WTC11 (cell line): ENCODE measurements at regions not wholly inside any gene's neighbourhood (a gene's known extent, or its start where the extent isn't known, plus 50 kb on each side); places are given as distances from the start of the nearest gene placed in this dataset.

Source experiments
- ATAC-seq: fragments of 200-7000 bp; cut with Tn5 transposase; 2 replicates; pipeline ENCODE4 v1.10.0; 2021; ENCODE audit warnings: mild to moderate bottlenecking, moderate library complexity
- CTCF ChIA-PET: fragments of 300-600 bp; sonication (Branson Sonifier 250); formaldehyde crosslinking; loops from one replicate; lab custom pipeline; 2021; ENCODE audit warnings: antibody characterized with exemption; lab: Charles Lee
- POLR2A ChIA-PET: fragments of 350-600 bp; sonication (Branson Sonifier 250); formaldehyde crosslinking; loops from one replicate; lab custom pipeline; 2021; ENCODE audit warnings: antibody characterized with exemption; lab: Charles Lee
- DNase-seq: peaks from one replicate; pipeline ENCODE4 v3.0.0; 2021; ENCODE audit warnings: low spot score
- H3K27ac Mint-ChIP-seq: 2 replicates; pipeline ENCODE4 v1.8.0; 2021; ENCODE audit warnings: mixed read lengths
- H3K27me3 Mint-ChIP-seq: 2 replicates; pipeline ENCODE4 v1.8.0; 2021; ENCODE audit warnings: low read depth, mild to moderate bottlenecking, moderate library complexity, mixed read lengths
- H3K36me3 Mint-ChIP-seq: 2 replicates; pipeline ENCODE4 v1.8.0; 2021; ENCODE audit warnings: mixed read lengths
- H3K4me1 Mint-ChIP-seq: 2 replicates; pipeline ENCODE4 v1.8.0; 2022; ENCODE audit warnings: mixed read lengths
- H3K4me3 Mint-ChIP-seq: 2 replicates; pipeline ENCODE4 v1.8.0; 2021; ENCODE audit warnings: mild to moderate bottlenecking, moderate library complexity, mixed read lengths
- H3K9me3 Mint-ChIP-seq: 2 replicates; pipeline ENCODE4 v1.8.0; 2021; ENCODE audit warnings: mixed read lengths
- ATF1 ChIP-seq: sonication (generic); formaldehyde crosslinking; IDR thresholded peaks from 2 replicates; pipeline ENCODE4 v1.8.1; 2023; ENCODE audit warnings: mild to moderate bottlenecking, moderate library complexity, missing genetic modification reagents
- E2F4 ChIP-seq: sonication (generic); formaldehyde crosslinking; IDR thresholded peaks from 2 replicates; pipeline ENCODE4 v1.8.1; 2022; ENCODE audit warnings: low read depth, mild to moderate bottlenecking, moderate library complexity, missing genetic modification reagents, borderline replicate concordance
- FOXP1 ChIP-seq: sonication (generic); formaldehyde crosslinking; IDR thresholded peaks from 2 replicates; pipeline ENCODE4 v1.8.0; 2022; ENCODE audit warnings: missing genetic modification reagents, mild to moderate bottlenecking, moderate library complexity, borderline replicate concordance
- GABPB1 ChIP-seq: sonication (generic); formaldehyde crosslinking; IDR thresholded peaks from 2 replicates; pipeline ENCODE4 v1.8.1; 2023; ENCODE audit warnings: mild to moderate bottlenecking, missing genetic modification reagents
- GTF2I ChIP-seq: fragments of 250-450 bp; sonication (Bioruptor Pico); conservative IDR thresholded peaks from 2 replicates; pipeline ENCODE4 v1.4.0; 2021; ENCODE audit warnings: mild to moderate bottlenecking
- KAT7 ChIP-seq: sonication (generic); formaldehyde crosslinking; IDR thresholded peaks from 2 replicates; pipeline ENCODE4 v1.8.1; 2023; ENCODE audit warnings: missing genetic modification reagents, mild to moderate bottlenecking, borderline replicate concordance
- NFYB ChIP-seq: sonication (generic); formaldehyde crosslinking; conservative IDR thresholded peaks from 2 replicates; pipeline ENCODE4 v1.8.0; 2022; ENCODE audit warnings: low read depth, missing genetic modification reagents
- NR2C2 ChIP-seq: sonication (generic); formaldehyde crosslinking; IDR thresholded peaks from 2 replicates; pipeline ENCODE4 v1.8.0; 2022; ENCODE audit warnings: mild to moderate bottlenecking, missing genetic modification reagents
- NR3C1 ChIP-seq: sonication (generic); formaldehyde crosslinking; conservative IDR thresholded peaks from 2 replicates; pipeline ENCODE4 v1.8.1; 2023; ENCODE audit warnings: low read depth, mild to moderate bottlenecking, missing genetic modification reagents
- SMAD4 ChIP-seq: sonication (generic); formaldehyde crosslinking; IDR thresholded peaks from 2 replicates; pipeline ENCODE4 v1.8.0; 2022; ENCODE audit warnings: mild to moderate bottlenecking, missing genetic modification reagents
- SP1 ChIP-seq: sonication (generic); formaldehyde crosslinking; conservative IDR thresholded peaks from 2 replicates; pipeline ENCODE4 v1.8.1; 2022; ENCODE audit warnings: missing genetic modification reagents
- TEAD4 ChIP-seq: sonication (generic); formaldehyde crosslinking; IDR thresholded peaks from 2 replicates; pipeline ENCODE4 v1.8.0; 2022; ENCODE audit warnings: mild to moderate bottlenecking, missing genetic modification reagents
- TP53 ChIP-seq: sonication (generic); formaldehyde crosslinking; IDR thresholded peaks from 2 replicates; pipeline ENCODE4 v1.8.1; 2023; ENCODE audit warnings: mild to moderate bottlenecking, missing genetic modification reagents
- ZBTB21 ChIP-seq: sonication (generic); formaldehyde crosslinking; IDR thresholded peaks from 2 replicates; pipeline ENCODE4 v1.8.1; 2023; ENCODE audit warnings: mild to moderate bottlenecking, missing genetic modification reagents, borderline replicate concordance
- ZBTB43 ChIP-seq: sonication (generic); formaldehyde crosslinking; IDR thresholded peaks from 2 replicates; pipeline ENCODE4 v1.8.1; 2023; ENCODE audit warnings: mild to moderate bottlenecking, missing genetic modification reagents
- ZMAT4 ChIP-seq: fragments of 250-450 bp; sonication (Bioruptor Pico); IDR thresholded peaks from 2 replicates; pipeline ENCODE4 v1.9.0; 2021; ENCODE audit warnings: mild to moderate bottlenecking
- ZNF138 ChIP-seq: sonication (generic); formaldehyde crosslinking; conservative IDR thresholded peaks from 2 replicates; pipeline ENCODE4 v1.8.1; 2022; ENCODE audit warnings: mild to moderate bottlenecking, moderate library complexity, missing genetic modification reagents
- ZNF263 ChIP-seq: sonication (generic); formaldehyde crosslinking; IDR thresholded peaks from 2 replicates; pipeline ENCODE4 v1.8.1; 2022; ENCODE audit warnings: low read depth, mild to moderate bottlenecking, moderate library complexity, missing genetic modification reagents
- ZNF671 ChIP-seq: fragments of 250-450 bp; sonication (Bioruptor Pico); IDR thresholded peaks from 2 replicates; pipeline ENCODE4 v1.8.0; 2021; ENCODE audit warnings: mild to moderate bottlenecking
- TF ChIP-seq, protein P1 (sequence below): sonication (generic); formaldehyde crosslinking; IDR thresholded peaks from 2 replicates; pipeline ENCODE4 v1.8.0; 2023; ENCODE audit warnings: missing genetic modification reagents
- TF ChIP-seq, protein P2 (sequence below): sonication (generic); formaldehyde crosslinking; IDR thresholded peaks from 2 replicates; pipeline ENCODE4 v1.8.0; 2023; ENCODE audit warnings: missing genetic modification reagents, mild to moderate bottlenecking, borderline replicate concordance

GRCh38 chr1:29593601-29594382 is 357.5 kb downstream of the PTPRU start:
- no peak overlapping the region for H3K4me3 Mint-ChIP-seq
- no peaks in the 10 kb centered on the region for H3K27me3 Mint-ChIP-seq
- no peaks in the 10 kb centered on the region; the same call in 1 of the 2 replicates for H3K4me1 Mint-ChIP-seq
- DNase-seq (no peak), ATAC-seq (no peak)
- no peaks in the 10 kb centered on the region for H3K36me3 Mint-ChIP-seq
- CTCF ChIA-PET, result interaction anchor here (0.5 kb wide), 1 partner anchor 182 kb away, joined by 3 read pairs; no protein-coding TSS in a partner anchor
- TF ChIP-seq GTF2I (CRISPR knock-in tag) (no peak), NR2C2 (CRISPR knock-in tag) (no peak), ZMAT4 (CRISPR knock-in tag) (no peak), GABPB1 (CRISPR knock-in tag) (no peak), SMAD4 (CRISPR knock-in tag) (no peak), ZNF138 (CRISPR knock-in tag) (no peak), E2F4 (CRISPR knock-in tag) (no peak), ATF1 (CRISPR knock-in tag) (no peak), ZNF671 (CRISPR knock-in tag) (no peak), TEAD4 (CRISPR knock-in tag) (no peak), ZNF263 (CRISPR knock-in tag) (no peak)
- no peak overlapping the region for H3K27ac Mint-ChIP-seq
- H3K9me3 Mint-ChIP-seq, result peaks cover 10% of the 10 kb centered on the region
- POLR2A ChIA-PET, result no interaction called here

GRCh38 chr1:29592731-29593130 is 356.4 kb downstream of the PTPRU start:
- POLR2A ChIA-PET, result no interaction called here
- H3K36me3 Mint-ChIP-seq, result no peaks in the 10 kb centered on the region
- ATAC-seq, result peak; percentile 68
- no peak overlapping the region for H3K4me3 Mint-ChIP-seq
- no peaks in the 10 kb centered on the region; the same call in 1 of the 2 replicates for H3K4me1 Mint-ChIP-seq
- CTCF ChIA-PET, result interaction anchor here (1.1 kb wide), 1 partner anchor 63 kb away, joined by 3 read pairs; no protein-coding TSS in a partner anchor
- DNase-seq, result peak; percentile 27
- no peaks in the 10 kb centered on the region for H3K27me3 Mint-ChIP-seq
- peaks cover 10% of the 10 kb centered on the region for H3K9me3 Mint-ChIP-seq
- peak overlapping the region; percentile 68; the same call in 1 of the 2 replicates for H3K27ac Mint-ChIP-seq
- TF ChIP-seq ZBTB43 (CRISPR knock-in tag), result no peak
- TF ChIP-seq, protein P1, sequence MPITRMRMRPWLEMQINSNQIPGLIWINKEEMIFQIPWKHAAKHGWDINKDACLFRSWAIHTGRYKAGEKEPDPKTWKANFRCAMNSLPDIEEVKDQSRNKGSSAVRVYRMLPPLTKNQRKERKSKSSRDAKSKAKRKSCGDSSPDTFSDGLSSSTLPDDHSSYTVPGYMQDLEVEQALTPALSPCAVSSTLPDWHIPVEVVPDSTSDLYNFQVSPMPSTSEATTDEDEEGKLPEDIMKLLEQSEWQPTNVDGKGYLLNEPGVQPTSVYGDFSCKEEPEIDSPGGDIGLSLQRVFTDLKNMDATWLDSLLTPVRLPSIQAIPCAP (CRISPR knock-in tag), result no peak
- no peak for TF ChIP-seq ZMAT4 (CRISPR knock-in tag)
- no peak for TF ChIP-seq SP1
- no peak for TF ChIP-seq ZBTB21 (CRISPR knock-in tag)
- TF ChIP-seq E2F4 (CRISPR knock-in tag), result no peak
- TF ChIP-seq ATF1 (CRISPR knock-in tag), result no peak
- TF ChIP-seq NR3C1 (CRISPR knock-in tag), result no peak
- no peak for TF ChIP-seq NFYB
- no peak for TF ChIP-seq TP53 (CRISPR knock-in tag)
- TF ChIP-seq FOXP1 (CRISPR knock-in tag), result no peak
- TF ChIP-seq, protein P2, sequence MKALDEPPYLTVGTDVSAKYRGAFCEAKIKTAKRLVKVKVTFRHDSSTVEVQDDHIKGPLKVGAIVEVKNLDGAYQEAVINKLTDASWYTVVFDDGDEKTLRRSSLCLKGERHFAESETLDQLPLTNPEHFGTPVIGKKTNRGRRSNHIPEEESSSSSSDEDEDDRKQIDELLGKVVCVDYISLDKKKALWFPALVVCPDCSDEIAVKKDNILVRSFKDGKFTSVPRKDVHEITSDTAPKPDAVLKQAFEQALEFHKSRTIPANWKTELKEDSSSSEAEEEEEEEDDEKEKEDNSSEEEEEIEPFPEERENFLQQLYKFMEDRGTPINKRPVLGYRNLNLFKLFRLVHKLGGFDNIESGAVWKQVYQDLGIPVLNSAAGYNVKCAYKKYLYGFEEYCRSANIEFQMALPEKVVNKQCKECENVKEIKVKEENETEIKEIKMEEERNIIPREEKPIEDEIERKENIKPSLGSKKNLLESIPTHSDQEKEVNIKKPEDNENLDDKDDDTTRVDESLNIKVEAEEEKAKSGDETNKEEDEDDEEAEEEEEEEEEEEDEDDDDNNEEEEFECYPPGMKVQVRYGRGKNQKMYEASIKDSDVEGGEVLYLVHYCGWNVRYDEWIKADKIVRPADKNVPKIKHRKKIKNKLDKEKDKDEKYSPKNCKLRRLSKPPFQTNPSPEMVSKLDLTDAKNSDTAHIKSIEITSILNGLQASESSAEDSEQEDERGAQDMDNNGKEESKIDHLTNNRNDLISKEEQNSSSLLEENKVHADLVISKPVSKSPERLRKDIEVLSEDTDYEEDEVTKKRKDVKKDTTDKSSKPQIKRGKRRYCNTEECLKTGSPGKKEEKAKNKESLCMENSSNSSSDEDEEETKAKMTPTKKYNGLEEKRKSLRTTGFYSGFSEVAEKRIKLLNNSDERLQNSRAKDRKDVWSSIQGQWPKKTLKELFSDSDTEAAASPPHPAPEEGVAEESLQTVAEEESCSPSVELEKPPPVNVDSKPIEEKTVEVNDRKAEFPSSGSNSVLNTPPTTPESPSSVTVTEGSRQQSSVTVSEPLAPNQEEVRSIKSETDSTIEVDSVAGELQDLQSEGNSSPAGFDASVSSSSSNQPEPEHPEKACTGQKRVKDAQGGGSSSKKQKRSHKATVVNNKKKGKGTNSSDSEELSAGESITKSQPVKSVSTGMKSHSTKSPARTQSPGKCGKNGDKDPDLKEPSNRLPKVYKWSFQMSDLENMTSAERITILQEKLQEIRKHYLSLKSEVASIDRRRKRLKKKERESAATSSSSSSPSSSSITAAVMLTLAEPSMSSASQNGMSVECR (CRISPR knock-in tag), result no peak
- TF ChIP-seq KAT7 (CRISPR knock-in tag), result no peak
- TF ChIP-seq ZNF671 (CRISPR knock-in tag), result no peak
- no peak for TF ChIP-seq ZNF138 (CRISPR knock-in tag)
